ENCODE measurements at regions not wholly inside any gene's neighbourhood (a gene's known extent, or its start where the extent isn't known, plus 50 kb on each side); places are given as distances from the start of the nearest gene placed in this dataset.

DNA sequence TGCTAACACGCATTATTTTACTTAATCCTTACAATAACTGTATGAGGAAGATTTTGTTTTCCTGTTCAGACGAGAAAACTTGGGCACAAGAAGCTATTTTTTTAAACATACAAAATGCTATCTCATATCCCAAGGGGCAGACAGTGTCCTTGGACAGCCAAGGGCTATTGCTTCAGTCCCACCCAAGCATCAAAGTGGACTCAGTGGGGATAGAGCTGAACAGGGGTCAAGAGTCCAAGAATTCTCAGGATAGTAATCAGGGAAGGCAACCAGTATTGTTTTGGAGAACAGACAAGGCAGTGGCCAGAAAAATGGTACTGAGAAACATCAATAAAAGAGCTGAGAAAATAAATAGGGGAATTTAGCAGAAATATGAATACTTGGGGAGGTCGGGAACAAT lies 465.7 kb downstream of the PLPP3 start:
- Histone ChIP-seq H3K14ac (ENCODE audit: low read length) (no peak overlapping the region), H2BK120ac (ENCODE audit: low read depth, low read length) (no peak overlapping the region), H3K4me3 (ENCODE audit: low read length in 2 of 2) (no peak overlapping the region), H3K18ac (ENCODE audit: low read length) (no peak overlapping the region), H3K27me3 (ENCODE audit: control insufficient read depth in 3 of 3, insufficient read depth in 3 of 3, low read depth in 1 of 3, low read length in 3 of 3) (no peaks in the 10 kb centered on the region), H3K4me1 (ENCODE audit: control insufficient read depth in 2 of 2, insufficient read depth in 1 of 2, low read depth in 1 of 2, low read length in 2 of 2) (no peaks in the 10 kb centered on the region), H2BK5ac (ENCODE audit: low read length) (no peak overlapping the region), H3K9ac (ENCODE audit: low read depth, low read length, poor library complexity) (no peak overlapping the region), H3K9me3 (replicated peaks in 1 of 2; ENCODE audit: control insufficient read depth in 2 of 2, insufficient read depth in 1 of 2, low read depth in 1 of 2, low read length in 2 of 2) (peaks cover 0 to 3% of the 10 kb centered on the region in 2 donors), H2BK12ac (ENCODE audit: low read length) (no peak overlapping the region), H2BK15ac (ENCODE audit: low read length) (no peak overlapping the region), H2AFZ (ENCODE audit: low read length) (no peak overlapping the region), H4K91ac (ENCODE audit: low read depth, low read length, poor library complexity) (no peak overlapping the region), H3K4me2 (ENCODE audit: insufficient read depth, low read length, poor library complexity, severe bottlenecking) (no peak overlapping the region), H3K79me1 (ENCODE audit: low read depth, low read length) (no peaks in the 10 kb centered on the region), H2AK5ac (ENCODE audit: low read depth, low read length) (no peak overlapping the region), H4K8ac (ENCODE audit: low read depth, low read length) (no peak overlapping the region), H3K36me3 (replicated peaks in 1 of 2; ENCODE audit: control insufficient read depth in 2 of 2, insufficient read depth in 2 of 2, low read length in 2 of 2) (no peaks in the 10 kb centered on the region), H3K4ac (ENCODE audit: low read length) (no peak overlapping the region), H3K27ac (replicated peaks; ENCODE audit: low read length) (no peak overlapping the region), H3K23ac (ENCODE audit: low read depth, low read length, poor library complexity) (no peak overlapping the region)
- no peak for DNase-seq (ENCODE audit: low spot score)
- WGBS, 2 donors (ENCODE audit: extremely low coverage in 2 of 2, insufficient read length in 2 of 2, insufficient replicate concordance in 1 of 2) = no CpG with 5 or more reads among the region's 3 CpGs

DNA sequence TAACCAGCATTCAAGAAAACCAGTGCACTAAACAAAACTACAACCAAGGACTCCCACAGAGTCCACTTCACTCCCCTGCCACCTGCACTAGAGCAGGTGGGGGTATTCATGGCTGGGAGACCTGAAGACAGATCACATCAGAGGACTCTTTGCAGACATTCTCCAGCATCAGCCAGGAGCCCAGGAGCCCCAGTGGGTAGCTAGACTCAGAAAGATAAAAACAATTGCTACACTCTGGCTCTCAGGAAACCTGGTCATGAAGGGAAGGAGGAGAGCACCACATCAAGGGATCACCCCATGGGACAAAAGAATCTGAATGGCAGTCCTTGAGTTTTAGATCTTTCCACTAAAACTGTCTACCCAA lies 472.1 kb downstream of the PLPP3 start:
- H3K27ac ChIP-seq (replicated peaks; ENCODE audit: low read length) = no peak overlapping the region
- H3K14ac ChIP-seq (ENCODE audit: low read length) = no peak overlapping the region
- H4K91ac ChIP-seq (ENCODE audit: low read depth, low read length, poor library complexity) = no peak overlapping the region

DNA sequence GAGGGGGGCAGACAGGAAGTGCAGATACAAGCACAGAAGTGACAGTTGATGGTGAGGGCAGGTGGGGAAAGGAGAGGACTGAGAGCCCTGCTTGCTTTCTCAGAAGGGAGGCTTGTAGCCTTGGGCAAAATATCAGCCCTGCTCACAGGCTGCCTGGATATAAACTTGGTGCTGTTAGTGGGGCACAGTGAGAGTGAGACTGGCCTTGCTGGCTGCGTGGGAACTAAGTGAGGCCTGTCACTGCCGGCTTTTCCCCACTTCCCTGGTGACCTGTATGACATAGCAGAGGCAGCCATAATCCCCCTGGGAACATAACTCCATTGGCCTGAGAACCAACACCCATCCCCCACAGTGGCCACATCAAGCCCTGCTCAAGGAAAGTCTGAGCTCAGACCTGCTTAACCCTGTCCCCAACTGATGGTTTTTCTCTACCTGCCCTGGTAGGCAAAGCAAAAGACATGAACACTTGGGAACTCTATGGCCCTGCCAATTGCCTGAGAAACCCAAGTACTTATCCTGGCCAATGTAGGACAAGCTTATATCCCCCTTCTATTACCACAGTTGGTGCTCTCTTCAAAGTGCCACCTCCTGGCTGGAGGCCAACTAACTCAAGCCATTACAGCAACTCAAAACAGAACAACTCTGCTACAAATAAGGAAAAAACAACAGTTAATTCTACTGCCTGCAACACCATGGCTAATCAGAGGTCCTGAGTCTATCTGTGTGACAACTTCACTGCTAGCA lies 472.7 kb downstream of the PLPP3 start:
- Histone ChIP-seq H2BK120ac (ENCODE audit: low read depth, low read length) (no peak overlapping the region), H3K23ac (ENCODE audit: low read depth, low read length, poor library complexity) (no peak overlapping the region), H2BK12ac (ENCODE audit: low read length) (no peak overlapping the region), H3K9ac (ENCODE audit: low read depth, low read length, poor library complexity) (no peak overlapping the region), H2AFZ (ENCODE audit: low read length) (no peak overlapping the region), H3K36me3 (replicated peaks in 1 of 2; ENCODE audit: control insufficient read depth in 2 of 2, insufficient read depth in 2 of 2, low read length in 2 of 2) (no peaks in the 10 kb centered on the region), H3K4me3 (ENCODE audit: low read length in 2 of 2) (no peak overlapping the region), H4K91ac (ENCODE audit: low read depth, low read length, poor library complexity) (no peak overlapping the region), H3K9me3 (replicated peaks in 1 of 2; ENCODE audit: control insufficient read depth in 2 of 2, insufficient read depth in 1 of 2, low read depth in 1 of 2, low read length in 2 of 2) (peaks cover 1 to 3% of the 10 kb centered on the region in 2 donors), H3K27ac (replicated peaks; ENCODE audit: low read length) (no peak overlapping the region), H3K4me2 (ENCODE audit: insufficient read depth, low read length, poor library complexity, severe bottlenecking) (no peak overlapping the region), H3K27me3 (ENCODE audit: control insufficient read depth in 3 of 3, insufficient read depth in 3 of 3, low read depth in 1 of 3, low read length in 3 of 3) (no peaks in the 10 kb centered on the region), H3K4ac (ENCODE audit: low read length) (no peak overlapping the region), H4K8ac (ENCODE audit: low read depth, low read length) (no peak overlapping the region), H3K79me1 (ENCODE audit: low read depth, low read length) (no peaks in the 10 kb centered on the region), H3K18ac (ENCODE audit: low read length) (peak overlapping the region; percentile 57), H2BK5ac (ENCODE audit: low read length) (peak overlapping the region; percentile 75), H2BK15ac (ENCODE audit: low read length) (no peak overlapping the region), H3K14ac (ENCODE audit: low read length) (no peak overlapping the region), H2AK5ac (ENCODE audit: low read depth, low read length) (no peak overlapping the region), H3K4me1 (ENCODE audit: control insufficient read depth in 2 of 2, insufficient read depth in 1 of 2, low read depth in 1 of 2, low read length in 2 of 2) (peaks cover 0 to 6% of the 10 kb centered on the region in 2 donors)
- DNase-seq (ENCODE audit: low spot score) = no peak
- WGBS, 2 donors (ENCODE audit: extremely low coverage in 2 of 2, insufficient read length in 2 of 2, insufficient replicate concordance in 1 of 2) = no CpG with 5 or more reads among the region's 2 CpGs

More for the DNA sequence above, 472.1 kb downstream of the PLPP3 start:
- H3K4me1 ChIP-seq (ENCODE audit: control insufficient read depth in 2 of 2, insufficient read depth in 1 of 2, low read depth in 1 of 2, low read length in 2 of 2) = peaks cover 0 to 6% of the 10 kb centered on the region in 2 donors
- H2AK5ac ChIP-seq (ENCODE audit: low read depth, low read length) = no peak overlapping the region
- no peak overlapping the region for H3K4ac ChIP-seq (ENCODE audit: low read length)
- no peaks in the 10 kb centered on the region for H3K79me1 ChIP-seq (ENCODE audit: low read depth, low read length)
- H2BK15ac ChIP-seq (ENCODE audit: low read length) = no peak overlapping the region
- H3K9ac ChIP-seq (ENCODE audit: low read depth, low read length, poor library complexity) = no peak overlapping the region
- H2BK5ac ChIP-seq (ENCODE audit: low read length) = no peak overlapping the region
- H2AFZ ChIP-seq (ENCODE audit: low read length) = no peak overlapping the region
- no peak overlapping the region for H3K18ac ChIP-seq (ENCODE audit: low read length)
- no peak for DNase-seq (ENCODE audit: low spot score)
- H4K8ac ChIP-seq (ENCODE audit: low read depth, low read length) = no peak overlapping the region
- H3K23ac ChIP-seq (ENCODE audit: low read depth, low read length, poor library complexity) = no peak overlapping the region
- H3K27me3 ChIP-seq (ENCODE audit: control insufficient read depth in 3 of 3, insufficient read depth in 3 of 3, low read depth in 1 of 3, low read length in 3 of 3) = no peaks in the 10 kb centered on the region
- peaks cover 1 to 3% of the 10 kb centered on the region in 2 donors for H3K9me3 ChIP-seq (replicated peaks in 1 of 2; ENCODE audit: control insufficient read depth in 2 of 2, insufficient read depth in 1 of 2, low read depth in 1 of 2, low read length in 2 of 2)
- no peak overlapping the region for H3K4me2 ChIP-seq (ENCODE audit: insufficient read depth, low read length, poor library complexity, severe bottlenecking)
- no peak overlapping the region for H2BK120ac ChIP-seq (ENCODE audit: low read depth, low read length)
- no peaks in the 10 kb centered on the region for H3K36me3 ChIP-seq (replicated peaks in 1 of 2; ENCODE audit: control insufficient read depth in 2 of 2, insufficient read depth in 2 of 2, low read length in 2 of 2)
- H3K4me3 ChIP-seq (ENCODE audit: low read length in 2 of 2) = no peak overlapping the region
- no peak overlapping the region for H2BK12ac ChIP-seq (ENCODE audit: low read length)

DNA sequence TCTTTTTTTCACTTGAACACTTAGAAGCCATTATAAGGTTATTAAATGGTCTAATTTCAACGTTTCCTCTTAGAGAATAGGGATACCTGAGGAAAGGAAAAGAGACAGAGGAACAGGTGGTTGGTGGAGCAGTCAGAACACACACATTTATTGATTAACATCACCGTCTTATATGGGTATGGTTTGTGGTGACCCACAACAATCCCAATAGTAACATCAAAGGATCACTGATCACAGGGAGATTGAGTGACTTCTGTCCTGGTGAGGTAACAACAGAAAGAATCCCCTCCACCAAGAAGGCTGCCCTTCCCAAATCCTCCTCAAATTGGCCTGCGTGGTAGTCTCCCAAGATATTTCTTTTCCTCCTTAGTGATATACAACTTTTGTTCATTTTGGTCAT lies 474.0 kb downstream of the PLPP3 start:
- no peaks in the 10 kb centered on the region for H3K36me3 ChIP-seq (replicated peaks in 1 of 2; ENCODE audit: control insufficient read depth in 2 of 2, insufficient read depth in 2 of 2, low read length in 2 of 2)
- H2AFZ ChIP-seq (ENCODE audit: low read length) = no peak overlapping the region
- no peak overlapping the region for H2BK12ac ChIP-seq (ENCODE audit: low read length)
- no peak overlapping the region for H2BK15ac ChIP-seq (ENCODE audit: low read length)
- H3K18ac ChIP-seq (ENCODE audit: low read length) = no peak overlapping the region
- H3K9ac ChIP-seq (ENCODE audit: low read depth, low read length, poor library complexity) = no peak overlapping the region
- no CpG with 5 or more reads among the region's 3 CpGs for WGBS, 2 donors (ENCODE audit: extremely low coverage in 2 of 2, insufficient read length in 2 of 2, insufficient replicate concordance in 1 of 2)
- H3K4me3 ChIP-seq (ENCODE audit: low read length in 2 of 2) = no peak overlapping the region
- peaks cover under 1 to 1% of the 10 kb centered on the region in 2 donors for H3K9me3 ChIP-seq (replicated peaks in 1 of 2; ENCODE audit: control insufficient read depth in 2 of 2, insufficient read depth in 1 of 2, low read depth in 1 of 2, low read length in 2 of 2)
- no peak overlapping the region for H3K4ac ChIP-seq (ENCODE audit: low read length)
- no peak overlapping the region for H3K14ac ChIP-seq (ENCODE audit: low read length)
- no peak overlapping the region for H2BK5ac ChIP-seq (ENCODE audit: low read length)
- no peak overlapping the region for H3K27ac ChIP-seq (replicated peaks; ENCODE audit: low read length)
- no peak overlapping the region for H2BK120ac ChIP-seq (ENCODE audit: low read depth, low read length)
- H3K4me1 ChIP-seq (ENCODE audit: control insufficient read depth in 2 of 2, insufficient read depth in 1 of 2, low read depth in 1 of 2, low read length in 2 of 2) = peaks cover 0 to 6% of the 10 kb centered on the region in 2 donors
- DNase-seq (ENCODE audit: low spot score) = no peak
- no peak overlapping the region for H4K91ac ChIP-seq (ENCODE audit: low read depth, low read length, poor library complexity)
- no peak overlapping the region for H4K8ac ChIP-seq (ENCODE audit: low read depth, low read length)
- H3K23ac ChIP-seq (ENCODE audit: low read depth, low read length, poor library complexity) = no peak overlapping the region
- no peak overlapping the region for H2AK5ac ChIP-seq (ENCODE audit: low read depth, low read length)
- H3K4me2 ChIP-seq (ENCODE audit: insufficient read depth, low read length, poor library complexity, severe bottlenecking) = no peak overlapping the region
- no peaks in the 10 kb centered on the region for H3K27me3 ChIP-seq (ENCODE audit: control insufficient read depth in 3 of 3, insufficient read depth in 3 of 3, low read depth in 1 of 3, low read length in 3 of 3)
- no peaks in the 10 kb centered on the region for H3K79me1 ChIP-seq (ENCODE audit: low read depth, low read length)

Data from neuronal stem cell (in vitro differentiated cells).